ENCODE measurements at regions not wholly inside any gene's neighbourhood (a gene's known extent, or its start where the extent isn't known, plus 50 kb on each side); places are given as distances from the start of the nearest gene placed in this dataset.

GRCh38 chr12:90027889-90028634 lies 319.4 kb upstream of the ATP2B1 start:
- POLR2A ChIA-PET: no interaction called here
- H3K27me3 Mint-ChIP-seq (ENCODE audit: low read depth): no peaks in the 10 kb centered on the region
- H3K4me1 Mint-ChIP-seq (ENCODE audit: low read depth): peaks cover 6% of the 10 kb centered on the region
- ATAC-seq: no peak
- H3K27ac Mint-ChIP-seq: no peak overlapping the region
- CTCF ChIA-PET: no interaction called here
- H3K9me3 Mint-ChIP-seq (ENCODE audit: insufficient read depth): no peaks in the 10 kb centered on the region
- no peaks in the 10 kb centered on the region for H3K36me3 Mint-ChIP-seq (ENCODE audit: low read depth)
- no peak overlapping the region for H3K4me3 Mint-ChIP-seq
- no peak for DNase-seq

DNA sequence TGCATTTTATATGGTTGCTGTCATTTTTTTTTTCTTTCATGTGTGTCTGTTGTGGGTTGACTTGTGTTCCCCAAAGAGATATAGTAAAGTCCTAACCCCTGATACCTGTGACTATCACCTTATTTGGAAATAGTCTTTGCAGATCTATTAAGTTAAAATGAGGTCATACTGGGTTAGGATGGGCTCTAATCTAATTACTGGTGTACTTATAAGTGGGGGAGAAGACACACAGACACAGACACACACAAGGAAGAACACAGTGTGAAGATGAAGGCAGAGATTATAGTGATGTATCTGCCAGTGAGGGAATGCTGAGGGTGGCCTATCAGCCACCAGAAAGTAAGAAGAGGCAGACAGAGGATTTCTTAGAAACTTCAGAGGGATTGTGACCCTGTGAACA lies 318.4 kb upstream of the ATP2B1 start:
- Mint-ChIP-seq H3K27ac (no peak overlapping the region), H3K4me3 (no peak overlapping the region), H3K36me3 (ENCODE audit: low read depth) (no peaks in the 10 kb centered on the region), H3K4me1 (ENCODE audit: low read depth) (peaks cover 6% of the 10 kb centered on the region), H3K9me3 (ENCODE audit: insufficient read depth) (no peaks in the 10 kb centered on the region), H3K27me3 (ENCODE audit: low read depth) (no peaks in the 10 kb centered on the region)
- DNase-seq (no peak), ATAC-seq (no peak)
- POLR2A ChIA-PET: no interaction called here
- CTCF ChIA-PET: no interaction called here

DNA sequence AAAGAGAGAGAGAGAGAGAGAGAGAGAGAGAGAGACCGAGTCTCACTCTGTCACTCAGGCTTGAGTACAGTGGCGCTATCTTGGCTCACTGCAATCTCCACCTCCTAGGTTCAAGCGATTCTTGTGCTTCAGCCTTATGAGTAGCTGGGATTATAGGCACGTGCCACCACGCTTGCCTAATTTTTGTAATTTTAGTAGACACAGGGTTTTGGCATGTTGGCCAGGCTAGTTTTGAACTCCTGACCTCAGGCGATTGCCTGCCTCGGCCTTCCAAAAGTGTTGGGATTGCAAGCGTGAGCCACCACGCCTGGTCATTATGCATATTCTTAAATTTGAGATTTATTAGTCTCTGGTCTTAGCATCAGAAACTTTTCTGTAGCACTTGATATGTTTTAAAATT lies 317.9 kb upstream of the ATP2B1 start:
- Mint-ChIP-seq H3K9me3 (ENCODE audit: insufficient read depth) (no peaks in the 10 kb centered on the region), H3K36me3 (ENCODE audit: low read depth) (no peaks in the 10 kb centered on the region), H3K4me3 (no peak overlapping the region), H3K27ac (no peak overlapping the region), H3K4me1 (ENCODE audit: low read depth) (peaks cover 6% of the 10 kb centered on the region), H3K27me3 (ENCODE audit: low read depth) (no peaks in the 10 kb centered on the region)
- ATAC-seq: no peak
- no peak for DNase-seq
- POLR2A ChIA-PET: no interaction called here
- CTCF ChIA-PET: no interaction called here

DNA sequence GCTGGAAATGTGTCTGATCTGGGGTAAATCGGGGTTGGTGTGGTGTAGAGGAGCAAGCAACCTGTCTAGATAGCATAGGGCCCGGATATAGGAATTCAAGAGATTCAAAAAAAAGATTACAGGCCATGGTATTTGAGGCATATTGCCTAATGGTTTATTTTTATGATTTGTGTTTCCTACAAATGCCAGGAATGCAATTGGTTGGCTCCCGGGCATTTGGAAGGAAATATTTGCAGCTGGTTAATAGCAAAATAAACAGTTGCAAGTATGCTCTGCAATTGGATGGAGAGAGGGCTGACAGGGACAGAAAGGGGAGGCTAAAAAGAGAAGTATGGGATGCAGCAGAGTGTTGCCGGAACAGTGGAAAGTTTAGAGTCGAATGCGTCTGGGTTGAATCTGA lies 315.6 kb upstream of the ATP2B1 start:
- H3K4me3 Mint-ChIP-seq: no peak overlapping the region
- H3K36me3 Mint-ChIP-seq (ENCODE audit: low read depth): no peaks in the 10 kb centered on the region
- no peak for DNase-seq
- H3K27me3 Mint-ChIP-seq (ENCODE audit: low read depth): no peaks in the 10 kb centered on the region
- CTCF ChIA-PET: no interaction called here
- H3K27ac Mint-ChIP-seq: no peak overlapping the region
- H3K4me1 Mint-ChIP-seq (ENCODE audit: low read depth): peaks cover 6% of the 10 kb centered on the region
- H3K9me3 Mint-ChIP-seq (ENCODE audit: insufficient read depth): no peaks in the 10 kb centered on the region
- no peak for ATAC-seq
- POLR2A ChIA-PET: no interaction called here

DNA sequence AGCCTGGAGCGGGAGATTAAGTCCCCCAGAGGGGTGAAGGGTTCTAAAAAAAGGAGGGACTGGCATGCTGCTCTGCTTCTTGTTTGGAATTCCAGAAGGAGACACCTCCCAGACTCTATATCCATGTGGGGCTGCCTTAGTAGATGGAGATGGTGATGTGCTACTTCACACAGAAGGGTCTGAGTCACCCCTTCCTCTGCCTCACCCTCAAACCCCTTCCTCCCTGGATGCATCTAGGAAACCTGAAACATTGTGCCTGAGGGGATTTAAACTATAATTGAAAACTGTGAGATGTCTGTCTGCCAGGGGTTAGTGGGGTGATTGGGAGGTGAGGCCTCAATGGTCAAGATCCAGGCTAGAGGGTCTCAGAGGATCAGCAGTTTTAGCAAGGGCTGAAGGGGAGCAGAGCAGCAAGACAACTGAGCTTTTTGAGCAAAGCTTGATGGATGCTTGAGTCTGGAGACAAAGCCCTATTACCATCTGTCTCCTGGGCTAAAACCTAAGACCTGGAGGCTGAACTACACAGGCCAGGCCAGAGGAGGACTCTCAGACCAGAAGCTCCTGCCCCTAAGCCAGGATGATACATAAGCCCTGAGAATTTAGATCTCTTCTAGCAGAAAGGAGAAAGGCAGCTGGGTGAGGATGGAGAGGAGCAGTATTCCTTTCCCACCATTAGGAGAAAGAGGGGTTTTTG lies 314.7 kb upstream of the ATP2B1 start:
- DNase-seq (no peak), ATAC-seq (no peak)
- Mint-ChIP-seq H3K4me3 (no peak overlapping the region), H3K9me3 (ENCODE audit: insufficient read depth) (no peaks in the 10 kb centered on the region), H3K4me1 (ENCODE audit: low read depth) (peaks cover 3% of the 10 kb centered on the region), H3K27ac (no peak overlapping the region), H3K27me3 (ENCODE audit: low read depth) (no peaks in the 10 kb centered on the region), H3K36me3 (ENCODE audit: low read depth) (no peaks in the 10 kb centered on the region)
- CTCF ChIA-PET: no interaction called here
- POLR2A ChIA-PET: no interaction called here

GRCh38 chr12:90021795-90022440 lies 313.3 kb upstream of the ATP2B1 start:
- ChIA-PET POLR2A (no interaction called here), CTCF (interaction anchor here (1.4 kb wide), 1 partner anchor 479 kb away, joined by 3 read pairs; no protein-coding TSS in a partner anchor)
- Mint-ChIP-seq H3K4me1 (ENCODE audit: low read depth) (no peaks in the 10 kb centered on the region), H3K9me3 (ENCODE audit: insufficient read depth) (no peaks in the 10 kb centered on the region), H3K27me3 (ENCODE audit: low read depth) (no peaks in the 10 kb centered on the region), H3K27ac (no peak overlapping the region), H3K36me3 (ENCODE audit: low read depth) (no peaks in the 10 kb centered on the region), H3K4me3 (no peak overlapping the region)
- DNase-seq: no peak
- no peak for ATAC-seq

GRCh38 chr12:90020881-90021280 lies 312.2 kb upstream of the ATP2B1 start:
- Mint-ChIP-seq H3K27me3 (ENCODE audit: low read depth) (no peaks in the 10 kb centered on the region), H3K27ac (no peak overlapping the region), H3K36me3 (ENCODE audit: low read depth) (no peaks in the 10 kb centered on the region), H3K4me1 (ENCODE audit: low read depth) (no peaks in the 10 kb centered on the region), H3K4me3 (no peak overlapping the region), H3K9me3 (ENCODE audit: insufficient read depth) (no peaks in the 10 kb centered on the region)
- DNase-seq (no peak), ATAC-seq (no peak)
- ChIA-PET CTCF (interaction anchor here (1.4 kb wide), 1 partner anchor 478 kb away, joined by 3 read pairs; no protein-coding TSS in a partner anchor), POLR2A (no interaction called here)

GRCh38 chr12:90020436-90020835 lies 311.8 kb upstream of the ATP2B1 start:
- CTCF ChIA-PET: interaction anchor here (1.4 kb wide), 1 partner anchor 477 kb away, joined by 3 read pairs; no protein-coding TSS in a partner anchor
- Mint-ChIP-seq H3K36me3 (ENCODE audit: low read depth) (no peaks in the 10 kb centered on the region), H3K4me1 (ENCODE audit: low read depth) (no peaks in the 10 kb centered on the region), H3K27me3 (ENCODE audit: low read depth) (no peaks in the 10 kb centered on the region), H3K27ac (no peak overlapping the region), H3K9me3 (ENCODE audit: insufficient read depth) (no peaks in the 10 kb centered on the region), H3K4me3 (no peak overlapping the region)
- DNase-seq (no peak), ATAC-seq (no peak)
- POLR2A ChIA-PET: interaction anchor here (0.6 kb wide), 1 partner anchor 13 kb away, joined by 3 read pairs; no protein-coding TSS in a partner anchor

- Mint-ChIP-seq H3K27ac (no peak overlapping the region), H3K4me1 (ENCODE audit: low read depth) (no peaks in the 10 kb centered on the region), H3K9me3 (ENCODE audit: insufficient read depth) (no peaks in the 10 kb centered on the region), H3K27me3 (ENCODE audit: low read depth) (no peaks in the 10 kb centered on the region), H3K36me3 (ENCODE audit: low read depth) (no peaks in the 10 kb centered on the region), H3K4me3 (no peak overlapping the region)
- DNase-seq (no peak), ATAC-seq (no peak)
- CTCF ChIA-PET: no interaction called here
- POLR2A ChIA-PET: interaction anchor here (0.6 kb wide), 1 partner anchor 13 kb away, joined by 3 read pairs; no protein-coding TSS in a partner anchor
These were observed 311.4 kb upstream of the ATP2B1 start for GRCh38 chr12:90020014-90020413.

GRCh38 chr12:90017316-90017715 lies 308.7 kb upstream of the ATP2B1 start:
- no peaks in the 10 kb centered on the region for H3K27me3 Mint-ChIP-seq (ENCODE audit: low read depth)
- H3K4me3 Mint-ChIP-seq: no peak overlapping the region
- DNase-seq (no peak), ATAC-seq (no peak)
- no peaks in the 10 kb centered on the region for H3K36me3 Mint-ChIP-seq (ENCODE audit: low read depth)
- no peaks in the 10 kb centered on the region for H3K9me3 Mint-ChIP-seq (ENCODE audit: insufficient read depth)
- ChIA-PET CTCF (no interaction called here), POLR2A (no interaction called here)
- H3K4me1 Mint-ChIP-seq (ENCODE audit: low read depth): no peaks in the 10 kb centered on the region
- H3K27ac Mint-ChIP-seq: no peak overlapping the region

- POLR2A ChIA-PET: no interaction called here
These were observed 306.6 kb upstream of the ATP2B1 start for GRCh38 chr12:90015228-90015627.

GRCh38 chr12:90013409-90013808 lies 304.8 kb upstream of the ATP2B1 start:
- ATAC-seq: no peak
- no peaks in the 10 kb centered on the region for H3K36me3 Mint-ChIP-seq (ENCODE audit: low read depth)

More at GRCh38 chr12:90015228-90015627, 306.6 kb upstream of the ATP2B1 start:
- H3K36me3 Mint-ChIP-seq (ENCODE audit: low read depth): no peaks in the 10 kb centered on the region
- H3K27ac Mint-ChIP-seq: no peak overlapping the region
- no peak for DNase-seq
- CTCF ChIA-PET: interaction anchor here (0.6 to 1.0 kb wide), 2 partner anchors 306 to 797 kb away, joined by 3 read pairs; no protein-coding TSS in a partner anchor
- H3K27me3 Mint-ChIP-seq (ENCODE audit: low read depth): no peaks in the 10 kb centered on the region
- no peak overlapping the region for H3K4me3 Mint-ChIP-seq
- H3K9me3 Mint-ChIP-seq (ENCODE audit: insufficient read depth): no peaks in the 10 kb centered on the region
- no peaks in the 10 kb centered on the region for H3K4me1 Mint-ChIP-seq (ENCODE audit: low read depth)
- no peak for ATAC-seq

More at GRCh38 chr12:90013409-90013808, 304.8 kb upstream of the ATP2B1 start:
- no peaks in the 10 kb centered on the region for H3K4me1 Mint-ChIP-seq (ENCODE audit: low read depth)
- no peak overlapping the region for H3K27ac Mint-ChIP-seq
- H3K9me3 Mint-ChIP-seq (ENCODE audit: insufficient read depth): no peaks in the 10 kb centered on the region
- POLR2A ChIA-PET: no interaction called here
- H3K4me3 Mint-ChIP-seq: no peak overlapping the region
- H3K27me3 Mint-ChIP-seq (ENCODE audit: low read depth): peaks cover 4% of the 10 kb centered on the region
- DNase-seq: no peak
- CTCF ChIA-PET: interaction anchor here (1.8 kb wide), 1 partner anchor 470 kb away, joined by 11 read pairs; no protein-coding TSS in a partner anchor
